C4-2B (cell line): ENCODE measurements at regions not wholly inside any gene's neighbourhood (a gene's known extent, or its start where the extent isn't known, plus 50 kb on each side); places are given as distances from the start of the nearest gene placed in this dataset.

Experiments
- H3K27ac ChIP-seq: fragments of 450-650 bp; 2 replicates; pipeline ENCODE4 v1.5.1; 2017
- ZFX ChIP-seq: fragments of 450-650 bp; IDR thresholded peaks from 2 replicates; pipeline ENCODE4 v1.6.1; 2017
- TF ChIP-seq, protein P1 (sequence below): fragments of 450-650 bp; conservative IDR thresholded peaks from 2 replicates; pipeline ENCODE4 v1.5.1; 2017; ENCODE audit warnings: mild to moderate bottlenecking

DNA sequence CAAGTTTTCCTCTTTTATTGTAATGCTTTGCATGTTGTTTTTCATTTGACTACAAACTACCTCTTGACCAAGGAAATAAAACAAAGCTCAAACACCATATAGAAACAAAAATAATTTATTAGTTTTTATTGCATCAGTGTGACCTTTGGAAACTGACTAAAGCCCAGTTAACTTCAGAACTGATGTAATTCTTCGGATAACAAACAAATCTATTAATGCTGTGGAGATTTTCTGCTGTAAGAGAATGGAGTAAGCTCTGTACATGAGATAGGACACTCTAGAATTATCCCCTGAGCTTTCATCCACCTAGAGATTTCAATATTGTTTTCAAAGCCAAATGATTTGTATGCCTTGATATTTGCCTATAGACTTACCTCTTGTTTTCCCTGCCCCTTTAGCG is 154.0 kb upstream of the KCNK2 start:
- no peak overlapping the region for H3K27ac ChIP-seq

DNA sequence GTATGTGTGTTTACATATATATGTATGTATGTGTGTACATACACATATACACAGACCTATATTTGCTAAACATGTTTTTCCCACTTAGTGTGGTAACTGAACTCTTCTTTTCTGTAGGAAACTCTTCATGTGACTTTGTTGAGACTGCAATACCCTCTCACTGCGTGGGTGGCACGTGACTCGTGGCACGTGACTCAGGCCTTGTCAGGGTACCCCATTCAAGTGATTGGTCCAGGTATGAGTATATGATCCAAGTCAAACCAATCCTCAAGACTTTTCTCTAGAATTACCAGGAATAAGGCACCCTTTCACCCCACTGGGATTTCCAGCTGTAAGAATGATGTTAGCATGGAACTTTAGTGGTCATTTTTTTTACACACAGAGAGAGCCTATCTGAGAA is 149.2 kb upstream of the KCNK2 start:
- no peak overlapping the region for H3K27ac ChIP-seq
- no peak for TF ChIP-seq ZFX
- TF ChIP-seq, protein P1, sequence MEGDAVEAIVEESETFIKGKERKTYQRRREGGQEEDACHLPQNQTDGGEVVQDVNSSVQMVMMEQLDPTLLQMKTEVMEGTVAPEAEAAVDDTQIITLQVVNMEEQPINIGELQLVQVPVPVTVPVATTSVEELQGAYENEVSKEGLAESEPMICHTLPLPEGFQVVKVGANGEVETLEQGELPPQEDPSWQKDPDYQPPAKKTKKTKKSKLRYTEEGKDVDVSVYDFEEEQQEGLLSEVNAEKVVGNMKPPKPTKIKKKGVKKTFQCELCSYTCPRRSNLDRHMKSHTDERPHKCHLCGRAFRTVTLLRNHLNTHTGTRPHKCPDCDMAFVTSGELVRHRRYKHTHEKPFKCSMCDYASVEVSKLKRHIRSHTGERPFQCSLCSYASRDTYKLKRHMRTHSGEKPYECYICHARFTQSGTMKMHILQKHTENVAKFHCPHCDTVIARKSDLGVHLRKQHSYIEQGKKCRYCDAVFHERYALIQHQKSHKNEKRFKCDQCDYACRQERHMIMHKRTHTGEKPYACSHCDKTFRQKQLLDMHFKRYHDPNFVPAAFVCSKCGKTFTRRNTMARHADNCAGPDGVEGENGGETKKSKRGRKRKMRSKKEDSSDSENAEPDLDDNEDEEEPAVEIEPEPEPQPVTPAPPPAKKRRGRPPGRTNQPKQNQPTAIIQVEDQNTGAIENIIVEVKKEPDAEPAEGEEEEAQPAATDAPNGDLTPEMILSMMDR = no peak

More for the DNA sequence above, 154.0 kb upstream of the KCNK2 start:
- TF ChIP-seq, protein P1 = no peak
- no peak for TF ChIP-seq ZFX

DNA sequence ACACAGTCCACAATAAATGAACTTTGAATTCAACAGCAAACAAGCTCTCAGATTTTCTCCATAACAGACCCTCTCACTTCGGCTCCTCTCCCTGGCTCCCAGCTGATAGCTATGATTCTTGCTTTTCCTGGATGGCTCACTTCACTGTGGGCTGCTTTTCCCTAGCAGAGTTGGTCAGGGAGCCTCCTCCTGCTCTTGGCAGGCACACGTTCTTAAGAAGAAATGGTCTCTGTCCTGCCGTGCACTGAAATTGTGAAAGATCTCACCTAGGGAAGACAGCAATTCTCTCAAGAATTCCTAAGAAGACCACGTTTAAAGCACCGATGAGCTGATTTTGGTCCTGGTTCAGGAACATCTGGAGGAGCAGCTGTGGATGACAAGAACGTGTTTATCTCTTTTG is 148.5 kb upstream of the KCNK2 start:
- H3K27ac ChIP-seq = no peak overlapping the region
- TF ChIP-seq ZFX = no peak
- TF ChIP-seq, protein P1 = no peak

DNA sequence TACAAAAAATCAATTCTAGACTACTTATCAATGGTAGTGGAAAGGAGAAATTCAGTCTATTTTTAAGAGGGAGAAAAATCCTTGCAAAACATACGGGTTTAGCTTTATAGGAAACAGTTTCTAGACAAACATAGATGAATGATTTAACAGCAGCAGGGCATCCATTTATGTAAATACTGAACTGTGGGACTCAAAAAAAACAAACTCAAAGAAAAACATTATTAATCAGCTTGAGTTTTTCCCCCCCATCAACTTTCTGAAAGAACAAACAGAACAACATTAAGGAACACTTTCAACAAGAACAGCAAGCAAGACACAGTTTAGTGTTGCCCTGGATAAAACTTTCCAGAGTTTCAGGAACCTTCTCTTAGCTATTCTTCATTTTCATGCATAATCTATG is 147.3 kb upstream of the KCNK2 start:
- no peak for TF ChIP-seq ZFX
- H3K27ac ChIP-seq = no peak overlapping the region

DNA sequence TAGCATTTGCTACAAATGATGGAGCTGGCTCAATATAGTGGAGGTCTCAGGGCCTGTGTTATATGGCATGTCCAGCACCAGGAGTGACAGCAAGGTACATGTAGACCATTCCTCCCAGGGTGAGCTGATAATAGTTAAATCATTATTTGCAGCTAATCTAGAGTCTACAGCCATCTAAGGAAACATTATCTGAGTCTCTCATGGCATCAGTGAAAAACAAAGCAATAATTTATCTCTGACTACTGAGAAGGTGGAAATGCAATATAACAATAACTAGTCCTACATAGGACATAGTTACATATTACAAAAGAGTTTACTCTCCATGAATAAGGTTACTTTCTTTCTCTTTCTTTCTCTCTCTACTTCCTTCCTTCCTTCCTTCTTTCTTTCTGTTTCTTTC is 143.4 kb upstream of the KCNK2 start:
- no peak for TF ChIP-seq ZFX
- TF ChIP-seq, protein P1 = no peak
- no peak overlapping the region for H3K27ac ChIP-seq

DNA sequence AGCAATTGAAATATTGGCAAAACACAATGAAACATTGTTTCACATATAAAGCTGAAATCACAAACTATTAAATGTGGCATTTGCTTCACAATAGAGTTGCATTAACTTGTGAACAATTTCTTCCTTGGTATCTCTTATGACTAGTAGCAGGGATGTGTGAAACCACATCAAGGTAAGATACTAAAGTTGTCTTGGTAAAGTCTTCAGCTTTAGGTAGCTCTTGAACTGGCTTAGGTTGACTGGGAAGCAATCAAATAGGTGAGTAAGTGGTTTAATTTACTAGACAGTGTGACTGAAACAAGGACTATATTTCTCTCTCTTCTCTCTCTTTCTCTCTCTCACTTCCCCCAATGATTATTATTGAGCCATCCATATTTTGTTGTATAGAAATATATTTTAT is 141.5 kb upstream of the KCNK2 start:
- no peak overlapping the region for H3K27ac ChIP-seq
- no peak for TF ChIP-seq ZFX
- TF ChIP-seq, protein P1 = no peak

DNA sequence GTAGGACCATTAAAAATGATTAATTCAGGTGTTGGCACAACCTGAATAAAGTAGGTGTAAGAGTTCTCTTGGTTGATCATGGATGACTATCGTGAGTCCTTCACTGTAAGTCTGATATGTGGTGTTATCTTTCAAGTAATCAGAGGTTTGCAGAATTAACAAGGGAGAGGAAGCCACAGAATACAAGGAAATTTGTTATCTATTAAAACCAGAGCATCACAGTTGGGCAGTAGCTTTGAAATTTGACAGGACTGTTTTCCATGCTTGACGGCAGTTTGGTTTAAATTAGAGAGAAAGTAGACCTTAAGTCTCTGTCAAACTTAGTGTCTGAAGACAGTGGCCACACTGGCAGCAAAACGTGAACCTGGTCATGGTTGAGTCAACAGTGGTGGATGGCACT is 139.5 kb upstream of the KCNK2 start:
- TF ChIP-seq, protein P1 = no peak
- TF ChIP-seq ZFX = no peak
- H3K27ac ChIP-seq = no peak overlapping the region

DNA sequence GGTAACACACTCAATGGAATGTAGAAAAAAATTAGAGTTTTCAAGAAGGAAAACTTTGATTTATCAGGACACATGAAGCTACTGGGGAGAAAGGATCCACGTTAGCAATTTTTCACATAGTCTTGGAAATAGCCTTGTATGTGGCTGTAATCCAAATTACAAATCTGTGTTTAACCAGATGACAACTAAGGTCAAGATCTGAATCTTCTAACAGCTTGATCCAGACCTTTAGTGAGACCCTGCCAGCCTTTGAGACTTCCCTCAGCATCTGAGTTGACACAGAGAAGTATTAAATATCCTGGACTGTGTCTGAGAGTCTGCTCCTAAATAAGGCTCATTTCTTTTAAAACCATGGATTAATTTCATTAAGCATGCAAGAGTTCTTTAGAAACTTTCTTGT is 135.9 kb upstream of the KCNK2 start:
- TF ChIP-seq, protein P1 = no peak
- no peak for TF ChIP-seq ZFX
- no peak overlapping the region for H3K27ac ChIP-seq
